Upper lobe of left lung (tissue), 4 donors: ENCODE measurements at regions not wholly inside any gene's neighbourhood (a gene's known extent, or its start where the extent isn't known, plus 50 kb on each side); places are given as distances from the start of the nearest gene placed in this dataset.

ENCODE experiments used
- CTCF ChIP-seq, 6 experiments: fragments of 450-650 bp in 4 of 6; fragments of 200-600 bp in 2 of 6; sonication (generic) in 2 of 6; IDR thresholded peaks; one replicate each; pipeline ENCODE4 v1.5.1; 2016 to 2019; ENCODE audit warnings: antibody characterized with exemption in 6 of 6
- POLR2AphosphoS5 ChIP-seq, 2 donors: sonication (generic); formaldehyde crosslinking; IDR thresholded peaks; one replicate each; pipeline ENCODE4 v1.5.1; 2017; ENCODE audit warnings: antibody characterized with exemption in 2 of 2

GRCh38 chr6:51265426-51265825 is 446.8 kb downstream of the TFAP2B start:
- no peak for TF ChIP-seq CTCF (IDR thresholded peaks at IDR 0.05)
- no peak for TF ChIP-seq POLR2AphosphoS5 (IDR thresholded peaks at IDR 0.05)
